ENCODE measurements at regions not wholly inside any gene's neighbourhood (a gene's known extent, or its start where the extent isn't known, plus 50 kb on each side); places are given as distances from the start of the nearest gene placed in this dataset.

- Mint-ChIP-seq H3K4me1 (peaks cover 19% of the 10 kb centered on the region), H3K9me3 (no peaks in the 10 kb centered on the region), H3K4me3 (no peak overlapping the region), H3K27me3 (ENCODE audit: insufficient read depth, low read depth) (peaks cover 3% of the 10 kb centered on the region), H3K36me3 (no peaks in the 10 kb centered on the region), H3K27ac (no peak overlapping the region)
- Histone ChIP-seq H3K4me3 (no peak overlapping the region), H2AFZ (replicated peaks) (no peak overlapping the region), H3K9ac (no peak overlapping the region), H3K79me2 (ENCODE audit: low read depth) (no peaks in the 10 kb centered on the region), H3K9me3 (ENCODE audit: low read depth) (no peaks in the 10 kb centered on the region), H3K27ac (no peak overlapping the region), H3F3A (ENCODE audit: low read depth) (no peaks in the 10 kb centered on the region), H3K4me1 (no peaks in the 10 kb centered on the region), H3K4me2 (no peak overlapping the region), H4K20me1 (ENCODE audit: low read depth) (no peaks in the 10 kb centered on the region), H3K27me3 (no peaks in the 10 kb centered on the region), H3K36me3 (no peaks in the 10 kb centered on the region)
- DNase-seq (ENCODE audit: low spot score), result no peak
- TF ChIP-seq EZH2phosphoT487 (IDR thresholded peaks at IDR 0.05), result no peak
- no peak for TF ChIP-seq CTCF (IDR thresholded peaks at IDR 0.05)
- TF ChIP-seq EZH2 (IDR thresholded peaks at IDR 0.05), result no peak
These were observed 270.5 kb upstream of the PPARGC1A start for GRCh38 chr4:24160358-24160757.

GRCh38 chr4:24158031-24158430 is 268.2 kb upstream of the PPARGC1A start:
- Mint-ChIP-seq H3K27ac (no peak overlapping the region), H3K4me3 (no peak overlapping the region), H3K36me3 (no peaks in the 10 kb centered on the region), H3K4me1 (peaks cover 7% of the 10 kb centered on the region), H3K9me3 (no peaks in the 10 kb centered on the region), H3K27me3 (ENCODE audit: insufficient read depth, low read depth) (no peaks in the 10 kb centered on the region)
- Histone ChIP-seq H2AFZ (replicated peaks) (no peak overlapping the region), H3K9me3 (ENCODE audit: low read depth) (no peaks in the 10 kb centered on the region), H3K36me3 (no peaks in the 10 kb centered on the region), H3K9ac (no peak overlapping the region), H4K20me1 (ENCODE audit: low read depth) (no peaks in the 10 kb centered on the region), H3K4me2 (no peak overlapping the region), H3K4me1 (peaks cover 3% of the 10 kb centered on the region), H3F3A (ENCODE audit: low read depth) (no peaks in the 10 kb centered on the region), H3K27ac (no peak overlapping the region), H3K79me2 (ENCODE audit: low read depth) (no peaks in the 10 kb centered on the region), H3K4me3 (no peak overlapping the region), H3K27me3 (no peaks in the 10 kb centered on the region)
- TF ChIP-seq EZH2phosphoT487 (IDR thresholded peaks at IDR 0.05) (no peak), EZH2 (IDR thresholded peaks at IDR 0.05) (no peak), CTCF (IDR thresholded peaks at IDR 0.05) (no peak)
- no peak for DNase-seq (ENCODE audit: low spot score)

GRCh38 chr4:24150034-24150433 is 260.2 kb upstream of the PPARGC1A start:
- Mint-ChIP-seq H3K36me3 (no peaks in the 10 kb centered on the region), H3K27me3 (ENCODE audit: insufficient read depth, low read depth) (no peaks in the 10 kb centered on the region), H3K4me1 (no peaks in the 10 kb centered on the region), H3K27ac (no peak overlapping the region), H3K9me3 (no peaks in the 10 kb centered on the region), H3K4me3 (no peak overlapping the region)
- no peak overlapping the region for H3K27ac ChIP-seq
- peaks cover 10% of the 10 kb centered on the region for H3K4me1 ChIP-seq
- DNase-seq (ENCODE audit: low spot score), result no peak
- no peaks in the 10 kb centered on the region for H4K20me1 ChIP-seq (ENCODE audit: low read depth)
- H3K9me3 ChIP-seq (ENCODE audit: low read depth), result no peaks in the 10 kb centered on the region
- no peak overlapping the region for H3K9ac ChIP-seq
- no peak overlapping the region for H3K4me3 ChIP-seq
- H3K79me2 ChIP-seq (ENCODE audit: low read depth), result no peaks in the 10 kb centered on the region
- H3K4me2 ChIP-seq, result no peak overlapping the region
- TF ChIP-seq EZH2phosphoT487 (IDR thresholded peaks at IDR 0.05) (no peak), CTCF (IDR thresholded peaks at IDR 0.05) (no peak), EZH2 (IDR thresholded peaks at IDR 0.05) (no peak)
- no peak overlapping the region for H2AFZ ChIP-seq (replicated peaks)
- H3K36me3 ChIP-seq, result no peaks in the 10 kb centered on the region
- no peaks in the 10 kb centered on the region for H3F3A ChIP-seq (ENCODE audit: low read depth)
- no peaks in the 10 kb centered on the region for H3K27me3 ChIP-seq

- H3K36me3 Mint-ChIP-seq, result no peaks in the 10 kb centered on the region
- no peak overlapping the region for H3K27ac Mint-ChIP-seq
- H3K9ac ChIP-seq, result no peak overlapping the region
- no peaks in the 10 kb centered on the region for H3K9me3 Mint-ChIP-seq
- H4K20me1 ChIP-seq (ENCODE audit: low read depth), result no peaks in the 10 kb centered on the region
- peaks cover 2% of the 10 kb centered on the region for H3K4me1 ChIP-seq
- no peak overlapping the region for H3K4me3 Mint-ChIP-seq
- no peaks in the 10 kb centered on the region for H3K36me3 ChIP-seq
- no peak overlapping the region for H3K4me3 ChIP-seq
- H3K79me2 ChIP-seq (ENCODE audit: low read depth), result no peaks in the 10 kb centered on the region
- H3K27me3 Mint-ChIP-seq (ENCODE audit: insufficient read depth, low read depth), result no peaks in the 10 kb centered on the region
- no peaks in the 10 kb centered on the region for H3K4me1 Mint-ChIP-seq
- TF ChIP-seq EZH2phosphoT487 (IDR thresholded peaks at IDR 0.05), result no peak
- no peak for TF ChIP-seq EZH2 (IDR thresholded peaks at IDR 0.05)
- no peak for TF ChIP-seq CTCF (IDR thresholded peaks at IDR 0.05)
- no peaks in the 10 kb centered on the region for H3K9me3 ChIP-seq (ENCODE audit: low read depth)
- no peak overlapping the region for H3K27ac ChIP-seq
- no peaks in the 10 kb centered on the region for H3K27me3 ChIP-seq
- H2AFZ ChIP-seq (replicated peaks), result no peak overlapping the region
- H3F3A ChIP-seq (ENCODE audit: low read depth), result no peaks in the 10 kb centered on the region
- DNase-seq (ENCODE audit: low spot score), result no peak
- H3K4me2 ChIP-seq, result no peak overlapping the region
These were observed 256.3 kb upstream of the PPARGC1A start for GRCh38 chr4:24146127-24146526.

Data from neural progenitor cell (in vitro differentiated cells).